IMR-90 (cell line): ENCODE measurements at regions not wholly inside any gene's neighbourhood (a gene's known extent, or its start where the extent isn't known, plus 50 kb on each side); places are given as distances from the start of the nearest gene placed in this dataset.

Source experiments
- ATAC-seq: fragments of 200-7000 bp; cut with Tn5 transposase; 2 replicates; pipeline ENCODE4 v1.9.1; 2020; ENCODE audit warnings: low read depth, mild to moderate bottlenecking, moderate library complexity
- BruUV-seq: library from RNA; stranded (reverse); fragments of 400-500 nt; replicated peaks from 2 replicates; lab custom pipeline; 2021; lab: Mats Ljungman, UMichigan
- CTCF ChIA-PET: fragments of 300-600 bp; formaldehyde crosslinking; extraction: SDS; loops from one replicate; lab custom pipeline; 2021; ENCODE audit warnings: antibody characterized with exemption; lab: Yijun Ruan, JAX
- POLR2A ChIA-PET: fragments of 300-600 bp; sonication (Branson Sonifier 250); formaldehyde crosslinking; loops from one replicate; lab custom pipeline; 2022; ENCODE audit warnings: antibody characterized with exemption; ENCODE audit not compliant: unreplicated experiment; lab: Charles Lee
- DNase-seq: peaks from one replicate; pipeline ENCODE4 v3.0.0; 2013
- H2AFZ ChIP-seq: replicated peaks from 2 replicates; pipeline ENCODE3; 2013; ENCODE audit warnings: low read length, mild to moderate bottlenecking; ENCODE audit not compliant: poor library complexity
- H2AK5ac ChIP-seq: 2 replicates; pipeline ENCODE4 v1.6.1; 2013; ENCODE audit warnings: low read depth, low read length, inconsistent platforms
- H2AK9ac ChIP-seq: replicated peaks from 2 replicates; pipeline ENCODE3; 2013; ENCODE audit warnings: mild to moderate bottlenecking, low read depth, low read length, moderate library complexity; ENCODE audit not compliant: poor library complexity
- H2BK120ac ChIP-seq: 2 replicates; pipeline ENCODE4 v1.6.1; 2013; ENCODE audit warnings: low read depth, low read length, inconsistent platforms
- H2BK15ac ChIP-seq: 3 replicates; pipeline ENCODE4 v1.6.1; 2013; ENCODE audit warnings: low read depth, low read length, inconsistent platforms
- H2BK20ac ChIP-seq: 2 replicates; pipeline ENCODE4 v1.6.1; 2013; ENCODE audit warnings: low read depth, mild to moderate bottlenecking, inconsistent platforms, low read length, moderate library complexity
- H2BK5ac ChIP-seq: 2 replicates; pipeline ENCODE4 v1.6.1; 2013; ENCODE audit warnings: mild to moderate bottlenecking, low read depth, low read length, inconsistent platforms; ENCODE audit not compliant: poor library complexity, severe bottlenecking
- H3K14ac ChIP-seq: replicated peaks from 2 replicates; pipeline ENCODE4 v1.6.1; 2013; ENCODE audit warnings: low read depth, low read length, inconsistent platforms
- H3K18ac ChIP-seq: 2 replicates; pipeline ENCODE4 v1.6.1; 2013; ENCODE audit warnings: low read depth, low read length, control low read depth
- H3K23ac ChIP-seq: 2 replicates; pipeline ENCODE4 v1.6.1; 2013; ENCODE audit warnings: low read depth, low read length, inconsistent platforms
- H3K27ac ChIP-seq: 2 replicates; pipeline ENCODE4 v1.5.1; 2013; ENCODE audit warnings: mild to moderate bottlenecking, control low read depth, low read length; ENCODE audit not compliant: insufficient read depth
- H3K27me3 ChIP-seq: 2 replicates; pipeline ENCODE4 v1.6.1; 2013; ENCODE audit warnings: low read length; ENCODE audit not compliant: control insufficient read depth, insufficient read depth
- H3K36me3 ChIP-seq: 2 replicates; pipeline ENCODE4 v1.6.1; 2013; ENCODE audit warnings: low read length, mixed read lengths; ENCODE audit not compliant: control insufficient read depth, insufficient read depth
- H3K4ac ChIP-seq: 2 replicates; pipeline ENCODE4 v1.6.1; 2013; ENCODE audit warnings: low read depth, low read length, inconsistent platforms
- H3K4me1 ChIP-seq: 2 replicates; pipeline ENCODE4 v1.6.1; 2013; ENCODE audit warnings: low read length, mixed read lengths; ENCODE audit not compliant: control insufficient read depth, insufficient read depth
- H3K4me2 ChIP-seq: 2 replicates; pipeline ENCODE4 v1.6.1; 2013; ENCODE audit warnings: low read depth, mild to moderate bottlenecking, control low read depth, low read length, moderate library complexity
- H3K4me3 ChIP-seq: 2 replicates; pipeline ENCODE4 v1.5.1; 2013; ENCODE audit warnings: low read depth, mild to moderate bottlenecking, control low read depth, low read length, moderate library complexity; ENCODE audit not compliant: insufficient read depth
- H3K56ac ChIP-seq: 2 replicates; pipeline ENCODE4 v1.6.1; 2013; ENCODE audit warnings: low read length, inconsistent platforms; ENCODE audit not compliant: insufficient read depth; ENCODE audit errors: extremely low read depth
- H3K79me1 ChIP-seq, 2 experiments: 2 replicates each; pipeline ENCODE4 v1.6.1; 2013; ENCODE audit warnings: low read length in 2 of 2, inconsistent platforms in 1 of 2, low read depth in 1 of 2
- H3K9ac ChIP-seq: 2 replicates; pipeline ENCODE4 v1.6.1; 2013; ENCODE audit warnings: low read depth, low read length, control low read depth
- H3K9me1 ChIP-seq: 2 replicates; pipeline ENCODE4 v1.6.1; 2013; ENCODE audit warnings: low read length, inconsistent platforms; ENCODE audit not compliant: insufficient read depth
- H3K9me3 ChIP-seq: 2 replicates; pipeline ENCODE4 v1.6.1; 2013; ENCODE audit warnings: low read length; ENCODE audit not compliant: control insufficient read depth, insufficient read depth
- H4K20me1 ChIP-seq: 2 replicates; pipeline ENCODE4 v1.6.1; 2013; ENCODE audit warnings: low read length, inconsistent platforms; ENCODE audit not compliant: insufficient read depth
- H4K5ac ChIP-seq: 2 replicates; pipeline ENCODE4 v1.6.1; 2013; ENCODE audit warnings: mild to moderate bottlenecking, low read depth, low read length, control low read depth
- H4K8ac ChIP-seq, 2 experiments: 2 replicates each; pipeline ENCODE4 v1.6.1; 2013; ENCODE audit warnings: low read depth in 2 of 2, low read length in 2 of 2, control low read depth in 1 of 2, inconsistent platforms in 1 of 2
- H4K91ac ChIP-seq: 2 replicates; pipeline ENCODE4 v1.6.1; 2013; ENCODE audit warnings: low read depth, low read length, inconsistent platforms; ENCODE audit not compliant: insufficient read depth
- BHLHE40 ChIP-seq: fragments of 150-350 bp; IDR thresholded peaks from 2 replicates; pipeline ENCODE4 v1.6.1; 2016; ENCODE audit warnings: mild to moderate bottlenecking, low read depth, low read length
- CEBPB ChIP-seq: IDR thresholded peaks from 2 replicates; pipeline ENCODE4 v1.6.1; 2012; ENCODE audit warnings: low read depth, low read length, improper control_type of control experiment
- WGBS, 2 experiments: methylation state at CpG; one replicate each; pipeline versions ENCODE4 v1.1.5 to v1.1.7; 2013; ENCODE audit warnings: missing lambda C conversion rate in 2 of 2; ENCODE audit not compliant: insufficient read length in 1 of 2; ENCODE audit errors: extremely low coverage in 2 of 2; 5-methylcytosine and 5-hydroxymethylcytosine counted together
- dilution Hi-C: fragments of 300-500 bp; cut with HindIII; formaldehyde crosslinking; loops from one replicate; pipeline ENCODE4 v1.14.3; 2018; ENCODE audit warnings: low sequenced_read_pairs; ENCODE audit not compliant: unreplicated experiment
- in situ Hi-C: fragments of 300-500 bp; cut with MboI; formaldehyde crosslinking; loops from 3 replicates; pipeline ENCODE4 v1.14.3; 2019; ENCODE audit warnings: low sequenced_read_pairs, inconsistent platforms, mixed read lengths
- intact Hi-C: fragments of 100-400 bp; cut with micrococcal nuclease; formaldehyde crosslinking; loops from 2 replicates; pipeline ENCODE4 v1.10.0; 2022

- H3K4me1 ChIP-seq, result no peaks in the 10 kb centered on the region
- no peak overlapping the region for H3K4me2 ChIP-seq
- no peak overlapping the region for H4K5ac ChIP-seq
- dilution Hi-C loops (no loop called here), in situ Hi-C loops (loop anchor here (25.0 kb wide), 1 partner anchor 839 kb away; no protein-coding TSS in a partner anchor), intact Hi-C loops (no loop called here)
- no peaks in the 10 kb centered on the region for H3K36me3 ChIP-seq
- H3K4ac ChIP-seq, result no peak overlapping the region
- no peaks in the 10 kb centered on the region for H3K79me1 ChIP-seq
- no TSS peak for BruUV-seq
- no peak overlapping the region for H3K14ac ChIP-seq
- no peak overlapping the region for H4K91ac ChIP-seq
- ChIA-PET POLR2A (no interaction called here), CTCF (no interaction called here)
- H4K20me1 ChIP-seq, result no peaks in the 10 kb centered on the region
- no peak overlapping the region for H2AK5ac ChIP-seq
- no peak overlapping the region for H3K27ac ChIP-seq
- TF ChIP-seq BHLHE40 (no peak), CEBPB (peak; percentile 89)
- DNase-seq (no peak), ATAC-seq (no peak)
- H3K23ac ChIP-seq, result no peak overlapping the region
- H2AK9ac ChIP-seq, result no peak overlapping the region
- H3K56ac ChIP-seq, result no peak overlapping the region
- no peak overlapping the region for H2BK15ac ChIP-seq
- H4K8ac ChIP-seq, result no peak overlapping the region
- H3K9me1 ChIP-seq, result no peaks in the 10 kb centered on the region
- no peak overlapping the region for H3K9ac ChIP-seq
- no peak overlapping the region for H3K4me3 ChIP-seq
- H3K9me3 ChIP-seq, result no peaks in the 10 kb centered on the region
- WGBS, 2 experiments, result no CpG with 5 or more reads among the region's 3 CpGs
- no peaks in the 10 kb centered on the region for H3K27me3 ChIP-seq
- no peak overlapping the region for H3K18ac ChIP-seq
- H2AFZ ChIP-seq, result no peak overlapping the region
- no peak overlapping the region for H2BK5ac ChIP-seq
- no peak overlapping the region for H2BK120ac ChIP-seq
- no peak overlapping the region for H2BK20ac ChIP-seq
Measured at GRCh38 chr11:37948258-37948657, 1350.2 kb upstream of the RAG2 start.
